Stomach (tissue), 8 donors: ENCODE measurements at regions not wholly inside any gene's neighbourhood (a gene's known extent, or its start where the extent isn't known, plus 50 kb on each side); places are given as distances from the start of the nearest gene placed in this dataset.

Experiments
- DNase-seq, 2 donors: peaks; one replicate each; pipeline versions ENCODE4 v3.0.0 to v3.0.0-alpha.2; 2013 to 2019
- H3K27ac ChIP-seq, 5 donors: fragments of 200-600 bp in 4 of 5; sonication (generic) in 4 of 5; one replicate each; pipeline ENCODE4 v1.5.1; 2013 to 2019; ENCODE audit warnings: mild to moderate bottlenecking in 1 of 5, moderate library complexity in 1 of 5
- H3K27me3 ChIP-seq, 3 donors: fragments of 200-600 bp; sonication (generic); one replicate each; pipeline ENCODE4 v1.5.1; 2017 to 2019; ENCODE audit warnings: mixed run types in 1 of 3
- H3K36me3 ChIP-seq, 4 donors: fragments of 200-600 bp; sonication (generic); 1 replicate in 3 of 4; 2 replicates in 1 of 4; pipeline ENCODE4 v1.5.1; 2016 to 2019
- H3K4me1 ChIP-seq, 4 donors: fragments of 200-600 bp; sonication (generic); one replicate each; pipeline ENCODE4 v1.5.1; 2016 to 2019
- H3K4me3 ChIP-seq, 4 donors: fragments of 200-600 bp; sonication (generic) in 3 of 4; one replicate each; pipeline ENCODE4 v1.5.1; 2016 to 2019; ENCODE audit warnings: mild to moderate bottlenecking in 1 of 4
- H3K9me3 ChIP-seq, 4 donors: fragments of 200-600 bp; sonication (generic); one replicate each; pipeline ENCODE4 v1.5.1; 2016 to 2019
- EP300 ChIP-seq: sonication (generic); formaldehyde crosslinking; IDR thresholded peaks from one replicate; pipeline ENCODE4 v1.6.1; 2017; ENCODE audit warnings: antibody characterized with exemption
- POLR2A ChIP-seq, 4 donors: fragments of 450-650 bp; IDR thresholded peaks; one replicate each; pipeline ENCODE4 v1.6.1; 2016; ENCODE audit warnings: antibody characterized with exemption in 4 of 4, control low read depth in 2 of 4, mild to moderate bottlenecking in 1 of 4, moderate library complexity in 1 of 4
- POLR2AphosphoS5 ChIP-seq, 3 donors: sonication (generic); formaldehyde crosslinking; IDR thresholded peaks; one replicate each; pipeline ENCODE4 v1.6.1; 2016; ENCODE audit warnings: antibody characterized with exemption in 3 of 3
- WGBS, 5 donors: extraction: QIAGEN DNeasy Blood & Tissue Kit in 3 of 5; methylation state at CpG; one replicate each; pipeline versions ENCODE4 v1.1.5 to v1.1.7; 2013 to 2018; 5-methylcytosine and 5-hydroxymethylcytosine counted together
- intact Hi-C: fragments of 100-400 bp; cut with DNase I; formaldehyde crosslinking; loops from one replicate; pipeline ENCODE4 v1.15.1; 2023; ENCODE audit warnings: low total_unique reads
- TF ChIP-seq, protein P1 (sequence below), 7 experiments: fragments of 450-650 bp in 4 of 7; fragments of 200-600 bp in 3 of 7; sonication (generic) in 3 of 7; IDR thresholded peaks; one replicate each; pipeline ENCODE4 v1.5.1; 2016 to 2019; ENCODE audit warnings: antibody characterized with exemption in 7 of 7, control low read depth in 2 of 7, mild to moderate bottlenecking in 1 of 7
- donor health status: healthy with polysubstance abuse.
- donor health status: Bipolar disorder and iron deficiency.
- donor health status: healthy.

DNA sequence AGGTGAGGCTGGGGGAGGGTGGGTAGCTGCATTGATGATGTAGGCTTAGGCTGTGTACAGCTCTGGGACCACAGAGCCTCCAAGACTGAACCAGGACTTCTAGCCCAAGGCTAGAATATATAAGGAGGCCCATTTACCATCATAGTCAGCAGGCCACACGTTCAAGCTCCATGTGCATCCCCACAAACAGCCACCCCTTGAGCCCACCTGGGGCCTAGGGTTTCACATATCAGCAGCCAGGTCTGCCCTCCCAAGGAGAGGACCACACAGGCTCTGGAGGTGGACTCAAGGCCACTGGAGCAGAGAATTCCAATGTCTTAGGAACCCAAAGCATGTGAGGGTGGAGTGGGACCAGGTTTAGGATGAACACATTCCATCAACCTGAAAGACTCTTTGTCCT is 230.5 kb downstream of the TTC32 start:
- no peaks in the 10 kb centered on the region for H3K9me3 ChIP-seq
- H3K36me3 ChIP-seq = no peaks in the 10 kb centered on the region
- no peaks in the 10 kb centered on the region for H3K4me1 ChIP-seq
- H3K4me3 ChIP-seq = no peak overlapping the region
- H3K27ac ChIP-seq = no peak overlapping the region
- no peak for TF ChIP-seq POLR2A (IDR thresholded peaks at IDR 0.05)
- TF ChIP-seq, protein P1, sequence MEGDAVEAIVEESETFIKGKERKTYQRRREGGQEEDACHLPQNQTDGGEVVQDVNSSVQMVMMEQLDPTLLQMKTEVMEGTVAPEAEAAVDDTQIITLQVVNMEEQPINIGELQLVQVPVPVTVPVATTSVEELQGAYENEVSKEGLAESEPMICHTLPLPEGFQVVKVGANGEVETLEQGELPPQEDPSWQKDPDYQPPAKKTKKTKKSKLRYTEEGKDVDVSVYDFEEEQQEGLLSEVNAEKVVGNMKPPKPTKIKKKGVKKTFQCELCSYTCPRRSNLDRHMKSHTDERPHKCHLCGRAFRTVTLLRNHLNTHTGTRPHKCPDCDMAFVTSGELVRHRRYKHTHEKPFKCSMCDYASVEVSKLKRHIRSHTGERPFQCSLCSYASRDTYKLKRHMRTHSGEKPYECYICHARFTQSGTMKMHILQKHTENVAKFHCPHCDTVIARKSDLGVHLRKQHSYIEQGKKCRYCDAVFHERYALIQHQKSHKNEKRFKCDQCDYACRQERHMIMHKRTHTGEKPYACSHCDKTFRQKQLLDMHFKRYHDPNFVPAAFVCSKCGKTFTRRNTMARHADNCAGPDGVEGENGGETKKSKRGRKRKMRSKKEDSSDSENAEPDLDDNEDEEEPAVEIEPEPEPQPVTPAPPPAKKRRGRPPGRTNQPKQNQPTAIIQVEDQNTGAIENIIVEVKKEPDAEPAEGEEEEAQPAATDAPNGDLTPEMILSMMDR (IDR thresholded peaks at IDR 0.05) = no peak
- TF ChIP-seq POLR2AphosphoS5 (IDR thresholded peaks at IDR 0.05) = no peak
- TF ChIP-seq EP300 = no peak
- WGBS, 5 donors = 54 to 88% (median 78%) methylated on average over 1 of the region's 1 CpG
- H3K27me3 ChIP-seq = no peaks in the 10 kb centered on the region
- intact Hi-C loops = no loop called here
- DNase-seq = no peak

DNA sequence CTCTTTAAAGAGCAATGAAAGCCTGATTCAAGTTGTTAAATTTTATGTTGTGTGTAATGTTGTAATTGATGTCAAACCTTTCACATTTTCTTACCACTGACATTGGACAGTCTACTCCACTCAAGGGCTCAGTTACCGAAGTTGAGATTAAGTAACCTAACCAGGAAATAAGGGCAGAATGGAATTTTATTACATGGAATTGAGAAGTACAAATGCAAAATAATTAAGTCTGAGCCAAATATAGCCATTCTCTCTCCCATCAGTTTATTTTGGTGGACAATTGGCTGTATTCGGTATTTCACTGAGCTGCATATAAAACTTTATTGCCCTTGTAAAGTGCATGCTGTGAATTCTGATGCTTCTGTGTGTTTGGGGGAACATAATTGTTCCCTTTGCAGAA is 231.5 kb downstream of the TTC32 start:
- DNase-seq = no peak
- intact Hi-C loops = no loop called here
- 84 to 94% (median 86%) methylated on average over 2 of the region's 2 CpGs for WGBS, 5 donors
- Histone ChIP-seq H3K27ac (no peak overlapping the region), H3K9me3 (no peaks in the 10 kb centered on the region), H3K4me3 (no peak overlapping the region), H3K27me3 (no peaks in the 10 kb centered on the region), H3K4me1 (no peaks in the 10 kb centered on the region), H3K36me3 (no peaks in the 10 kb centered on the region)
- TF ChIP-seq POLR2AphosphoS5 (IDR thresholded peaks at IDR 0.05) = no peak
- TF ChIP-seq, protein P1 (IDR thresholded peaks at IDR 0.05) = no peak
- no peak for TF ChIP-seq POLR2A (IDR thresholded peaks at IDR 0.05)
- TF ChIP-seq EP300 = no peak

DNA sequence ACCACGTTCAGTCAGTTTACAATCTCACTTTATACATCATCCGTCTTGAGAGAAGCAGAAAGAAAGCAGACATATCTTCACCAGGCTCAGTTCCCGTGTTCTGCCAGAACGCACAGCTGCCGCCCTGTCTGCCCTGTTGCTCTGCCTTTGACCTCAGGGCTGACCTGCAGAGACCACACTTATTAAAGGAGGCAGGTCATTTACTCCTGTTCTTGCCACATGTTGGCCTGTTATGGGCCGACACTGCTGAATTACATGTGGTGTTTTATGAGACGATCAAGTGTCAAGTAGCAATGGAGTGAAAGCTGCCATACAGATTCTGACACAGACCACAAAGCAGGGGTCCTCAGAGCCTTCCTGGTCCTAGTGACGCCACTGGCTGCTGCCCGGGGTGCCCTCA is 232.2 kb downstream of the TTC32 start:
- Histone ChIP-seq H3K27me3 (no peaks in the 10 kb centered on the region), H3K27ac (no peak overlapping the region), H3K4me3 (no peak overlapping the region), H3K4me1 (no peaks in the 10 kb centered on the region), H3K9me3 (no peaks in the 10 kb centered on the region), H3K36me3 (no peaks in the 10 kb centered on the region)
- DNase-seq = no peak
- WGBS, 5 donors = 74 to 79% (median 75%) methylated on average over 9 of the region's 9 CpGs
- intact Hi-C loops = no loop called here
- TF ChIP-seq POLR2AphosphoS5 (IDR thresholded peaks at IDR 0.05) (no peak), EP300 (no peak), POLR2A (IDR thresholded peaks at IDR 0.05) (no peak)
- TF ChIP-seq, protein P1 (IDR thresholded peaks at IDR 0.05) = no peak

DNA sequence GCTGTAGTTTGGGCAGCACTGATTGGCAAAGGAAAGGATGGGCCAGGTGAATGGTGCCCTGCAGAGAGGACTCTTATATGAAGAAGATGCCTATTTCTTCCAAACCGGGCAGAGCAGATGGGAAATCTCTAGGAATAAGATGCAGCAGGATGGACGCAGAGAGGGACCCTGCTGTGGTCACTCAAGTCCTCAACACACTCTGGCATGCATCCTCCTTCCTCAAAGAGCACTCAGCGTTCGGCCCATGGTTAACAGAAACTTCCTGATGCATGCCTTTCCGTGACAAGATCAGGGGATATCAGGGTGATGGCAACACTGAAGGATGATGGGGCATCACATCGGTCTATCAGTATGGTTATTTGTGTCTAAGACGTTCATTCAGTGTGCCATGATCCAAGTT is 232.7 kb downstream of the TTC32 start:
- intact Hi-C loops = no loop called here
- TF ChIP-seq EP300 = no peak
- TF ChIP-seq POLR2A (IDR thresholded peaks at IDR 0.05) = no peak
- TF ChIP-seq POLR2AphosphoS5 (IDR thresholded peaks at IDR 0.05) = no peak
- TF ChIP-seq, protein P1 (IDR thresholded peaks at IDR 0.05) = no peak
- WGBS, 5 donors = 79 to 91% (median 84%) methylated on average over 7 of the region's 7 CpGs

More for the DNA sequence above, 232.7 kb downstream of the TTC32 start:
- no peak for DNase-seq
- no peak overlapping the region for H3K27ac ChIP-seq
- H3K4me1 ChIP-seq = no peaks in the 10 kb centered on the region
- H3K36me3 ChIP-seq = no peaks in the 10 kb centered on the region
- no peak overlapping the region for H3K4me3 ChIP-seq
- H3K9me3 ChIP-seq = no peaks in the 10 kb centered on the region
- H3K27me3 ChIP-seq = no peaks in the 10 kb centered on the region
